DOHH2 (cell line): ENCODE measurements at regions not wholly inside any gene's neighbourhood (a gene's known extent, or its start where the extent isn't known, plus 50 kb on each side); places are given as distances from the start of the nearest gene placed in this dataset.

Experiments used
- H3F3A ChIP-seq: fragments of 200-600 bp; sonication (generic), shearing (Covaris generic); 2 replicates; pipeline ENCODE4 v1.6.0; 2016; ENCODE audit warnings: antibody characterized with exemption, mild to moderate bottlenecking; ENCODE audit not compliant: control insufficient read depth, insufficient read depth
- H3K27ac ChIP-seq: fragments of 200-600 bp; sonication (generic); 2 replicates; pipeline ENCODE4 v1.5.1; 2014; ENCODE audit warnings: low read depth, mild to moderate bottlenecking, low read length, moderate library complexity
- H3K27me3 ChIP-seq: fragments of 200-600 bp; sonication (generic); 2 replicates; pipeline ENCODE4 v1.6.1; 2014; ENCODE audit warnings: mild to moderate bottlenecking, low read length, mixed read lengths; ENCODE audit not compliant: control insufficient read depth
- H3K36me3 ChIP-seq: fragments of 200-600 bp; sonication (generic); 2 replicates; pipeline ENCODE4 v1.6.1; 2014; ENCODE audit warnings: mild to moderate bottlenecking, low read length, moderate library complexity, mixed read lengths; ENCODE audit not compliant: control insufficient read depth
- H3K4me1 ChIP-seq: fragments of 200-600 bp; sonication (generic); 2 replicates; pipeline ENCODE4 v1.6.1; 2014; ENCODE audit warnings: mild to moderate bottlenecking, low read length, mixed read lengths; ENCODE audit not compliant: control insufficient read depth
- H3K4me2 ChIP-seq: fragments of 200-600 bp; sonication (generic); 2 replicates; pipeline ENCODE4 v1.6.0; 2014; ENCODE audit warnings: mild to moderate bottlenecking, low read length, moderate library complexity
- H3K4me3 ChIP-seq: fragments of 200-600 bp; sonication (generic); 2 replicates; pipeline ENCODE4 v1.5.1; 2014; ENCODE audit warnings: mild to moderate bottlenecking, low read length, mixed read lengths
- H3K79me2 ChIP-seq: fragments of 200-600 bp; sonication (generic); 2 replicates; pipeline ENCODE4 v1.6.1; 2014; ENCODE audit warnings: mild to moderate bottlenecking, low read length, mixed read lengths; ENCODE audit not compliant: control insufficient read depth
- H3K9me2 ChIP-seq: fragments of 200-600 bp; sonication (generic); replicated peaks from 2 replicates; pipeline ENCODE4 v1.6.1; 2014; ENCODE audit warnings: mild to moderate bottlenecking, low read length, mixed read lengths; ENCODE audit not compliant: control insufficient read depth
- H3K9me3 ChIP-seq: fragments of 200-600 bp; sonication (generic); 2 replicates; pipeline ENCODE4 v1.6.1; 2014; ENCODE audit warnings: antibody characterized with exemption, low read length, mixed read lengths; ENCODE audit not compliant: control insufficient read depth, insufficient read depth
- H4K20me1 ChIP-seq: fragments of 200-600 bp; sonication (generic); 2 replicates; pipeline ENCODE4 v1.6.0; 2014; ENCODE audit warnings: low read depth, mild to moderate bottlenecking, antibody characterized with exemption, low read length, moderate library complexity; ENCODE audit not compliant: control insufficient read depth, insufficient read depth
- EZH2phosphoT487 ChIP-seq: fragments of 200-600 bp; sonication (generic); IDR thresholded peaks from 2 replicates; pipeline ENCODE4 v1.6.1; 2017; ENCODE audit warnings: borderline replicate concordance, mild to moderate bottlenecking, antibody characterized with exemption, low read length, moderate library complexity, mixed read lengths
- TF ChIP-seq, protein P1 (sequence below): fragments of 200-600 bp; sonication (generic); IDR thresholded peaks from one replicate; pipeline ENCODE4 v1.5.1; 2014; ENCODE audit warnings: antibody characterized with exemption, mild to moderate bottlenecking, low read depth, low read length; ENCODE audit not compliant: poor library complexity, severe bottlenecking

DNA sequence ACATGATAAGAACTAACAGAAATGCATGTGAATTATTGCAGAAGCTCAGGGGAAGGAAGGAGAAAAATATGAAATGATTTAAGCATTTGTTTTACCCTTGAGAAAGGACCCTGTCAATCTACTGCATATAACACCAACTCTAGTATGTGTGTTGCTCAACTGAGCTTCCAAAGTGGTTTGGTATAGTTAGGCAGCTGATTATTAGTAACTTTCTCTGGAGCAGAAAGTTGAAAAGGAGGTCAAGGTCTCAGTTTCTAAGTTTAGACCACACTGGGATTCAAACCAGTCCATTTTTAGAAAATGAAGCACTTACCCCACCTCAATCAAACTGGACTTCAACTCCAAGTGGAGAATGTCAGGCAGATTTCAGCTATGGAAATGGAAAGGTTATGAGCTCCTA lies 123.3 kb upstream of the CDC42EP3 start:
- TF ChIP-seq, protein P1, sequence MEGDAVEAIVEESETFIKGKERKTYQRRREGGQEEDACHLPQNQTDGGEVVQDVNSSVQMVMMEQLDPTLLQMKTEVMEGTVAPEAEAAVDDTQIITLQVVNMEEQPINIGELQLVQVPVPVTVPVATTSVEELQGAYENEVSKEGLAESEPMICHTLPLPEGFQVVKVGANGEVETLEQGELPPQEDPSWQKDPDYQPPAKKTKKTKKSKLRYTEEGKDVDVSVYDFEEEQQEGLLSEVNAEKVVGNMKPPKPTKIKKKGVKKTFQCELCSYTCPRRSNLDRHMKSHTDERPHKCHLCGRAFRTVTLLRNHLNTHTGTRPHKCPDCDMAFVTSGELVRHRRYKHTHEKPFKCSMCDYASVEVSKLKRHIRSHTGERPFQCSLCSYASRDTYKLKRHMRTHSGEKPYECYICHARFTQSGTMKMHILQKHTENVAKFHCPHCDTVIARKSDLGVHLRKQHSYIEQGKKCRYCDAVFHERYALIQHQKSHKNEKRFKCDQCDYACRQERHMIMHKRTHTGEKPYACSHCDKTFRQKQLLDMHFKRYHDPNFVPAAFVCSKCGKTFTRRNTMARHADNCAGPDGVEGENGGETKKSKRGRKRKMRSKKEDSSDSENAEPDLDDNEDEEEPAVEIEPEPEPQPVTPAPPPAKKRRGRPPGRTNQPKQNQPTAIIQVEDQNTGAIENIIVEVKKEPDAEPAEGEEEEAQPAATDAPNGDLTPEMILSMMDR, result no peak
- TF ChIP-seq EZH2phosphoT487, result no peak
- Histone ChIP-seq H3K9me3 (no peaks in the 10 kb centered on the region), H3F3A (no peaks in the 10 kb centered on the region), H3K4me2 (no peak overlapping the region), H4K20me1 (no peaks in the 10 kb centered on the region), H3K4me3 (no peak overlapping the region), H3K4me1 (no peaks in the 10 kb centered on the region), H3K79me2 (no peaks in the 10 kb centered on the region), H3K27me3 (no peaks in the 10 kb centered on the region), H3K36me3 (no peaks in the 10 kb centered on the region), H3K27ac (no peak overlapping the region), H3K9me2 (no peaks in the 10 kb centered on the region)

- Histone ChIP-seq H3K4me3 (no peak overlapping the region), H3K27me3 (no peaks in the 10 kb centered on the region), H3K9me3 (no peaks in the 10 kb centered on the region), H3K36me3 (no peaks in the 10 kb centered on the region), H3K27ac (no peak overlapping the region), H3K4me1 (no peaks in the 10 kb centered on the region), H4K20me1 (no peaks in the 10 kb centered on the region), H3K4me2 (no peak overlapping the region), H3K79me2 (no peaks in the 10 kb centered on the region), H3K9me2 (no peaks in the 10 kb centered on the region), H3F3A (no peaks in the 10 kb centered on the region)
- TF ChIP-seq, protein P1, result no peak
- no peak for TF ChIP-seq EZH2phosphoT487
Measured at GRCh38 chr2:37795456-37795855, 124.0 kb upstream of the CDC42EP3 start.

DNA sequence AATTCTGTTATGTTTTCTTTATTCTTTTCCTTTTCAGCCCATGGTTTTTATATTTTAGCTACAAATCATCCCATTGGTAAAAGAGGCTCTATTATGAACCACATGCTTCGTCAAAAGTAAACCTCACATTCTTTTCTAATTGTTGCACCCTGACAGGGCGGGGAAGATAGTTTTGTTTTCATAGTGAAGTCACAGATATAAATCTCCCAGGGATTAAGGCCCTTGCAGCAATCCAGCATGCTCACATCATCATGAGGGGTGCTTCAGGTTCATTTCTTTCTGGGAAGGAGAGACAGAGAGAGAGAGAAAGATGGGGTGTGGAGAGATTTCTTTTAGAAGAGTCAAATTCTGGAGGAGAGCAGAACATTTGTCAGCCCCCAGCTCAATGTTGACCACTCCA lies 124.5 kb upstream of the CDC42EP3 start:
- Histone ChIP-seq H3K36me3 (no peaks in the 10 kb centered on the region), H3K9me3 (no peaks in the 10 kb centered on the region), H3K27ac (no peak overlapping the region), H3K9me2 (no peaks in the 10 kb centered on the region), H3K4me1 (no peaks in the 10 kb centered on the region), H4K20me1 (no peaks in the 10 kb centered on the region), H3K27me3 (no peaks in the 10 kb centered on the region), H3F3A (no peaks in the 10 kb centered on the region), H3K79me2 (no peaks in the 10 kb centered on the region), H3K4me2 (no peak overlapping the region), H3K4me3 (no peak overlapping the region)
- no peak for TF ChIP-seq EZH2phosphoT487
- TF ChIP-seq, protein P1, result no peak

DNA sequence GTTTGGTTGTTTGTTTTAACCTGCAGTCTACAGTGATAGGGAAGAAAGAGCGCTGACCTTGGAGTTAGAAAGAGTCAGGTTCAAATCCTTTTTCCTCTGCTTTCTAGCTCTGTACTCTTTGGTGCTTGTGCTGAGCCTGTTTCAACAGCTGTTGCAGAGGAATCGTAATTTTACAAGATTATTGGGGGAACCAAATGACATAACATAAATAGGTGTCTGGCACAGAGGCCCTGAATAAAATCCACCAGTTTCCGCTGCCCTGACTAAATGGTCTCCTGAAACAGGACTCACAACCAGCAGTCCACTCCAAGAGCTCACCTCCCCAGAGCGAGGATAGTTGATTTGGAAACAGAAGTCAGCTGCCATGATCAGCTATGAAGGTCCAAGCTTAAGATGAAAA lies 125.0 kb upstream of the CDC42EP3 start:
- Histone ChIP-seq H3F3A (no peaks in the 10 kb centered on the region), H3K9me3 (no peaks in the 10 kb centered on the region), H3K4me3 (no peak overlapping the region), H3K4me1 (no peaks in the 10 kb centered on the region), H3K27ac (no peak overlapping the region), H3K36me3 (no peaks in the 10 kb centered on the region), H3K4me2 (no peak overlapping the region), H3K9me2 (no peaks in the 10 kb centered on the region), H3K79me2 (no peaks in the 10 kb centered on the region), H4K20me1 (no peaks in the 10 kb centered on the region), H3K27me3 (no peaks in the 10 kb centered on the region)
- TF ChIP-seq EZH2phosphoT487, result no peak
- TF ChIP-seq, protein P1, result no peak
